K562 (cell line): ENCODE measurements at regions not wholly inside any gene's neighbourhood (a gene's known extent, or its start where the extent isn't known, plus 50 kb on each side); places are given as distances from the start of the nearest gene placed in this dataset.

Experiments used
- ATAC-seq: fragments of 200-7000 bp; cut with Tn5 transposase; 3 replicates; pipeline ENCODE4 v1.9.1; 2020; ENCODE audit warnings: moderate library complexity
- BruUV-seq: library from RNA; stranded (reverse); fragments of 400-500 nt; replicated peaks from 2 replicates; lab custom pipeline; 2021; lab: Mats Ljungman, UMichigan
- CTCF ChIA-PET: fragments of 300-600 bp; formaldehyde crosslinking; extraction: SDS; loops from one replicate; lab custom pipeline; 2021; ENCODE audit warnings: low intra/inter-chr PET ratio; lab: Yijun Ruan, JAX
- POLR2A ChIA-PET: fragments of 300-600, 350-650 bp; sonication (Branson Sonifier 250); formaldehyde crosslinking; extraction: SDS; loops from one replicate; lab custom pipeline; 2021; ENCODE audit warnings: antibody characterized with exemption, inconsistent platforms; lab: Yijun Ruan, JAX
- DNase-seq, 4 experiments: peaks; one replicate each; pipeline versions ENCODE4 v3.0.0 to v3.0.0-alpha.2; 2011 to 2018; ENCODE audit warnings: low spot score in 3 of 4, mixed read lengths in 3 of 4; ENCODE audit errors: extremely low read depth in 1 of 4
- FAIRE-seq: peaks from 2 replicates; lab custom pipeline; 2011; peaks lifted over from hg19 to GRCh38; lab: Jason Lieb, UNC
- H2AFZ ChIP-seq: 2 replicates; pipeline ENCODE4 v1.6.0; 2011; ENCODE audit warnings: low read depth, low read length, control low read depth, inconsistent platforms
- H3K27ac ChIP-seq: fragments of 200-600 bp; 3 replicates; pipeline ENCODE4 v1.8.0; 2011; ENCODE audit warnings: low read depth, mild to moderate bottlenecking, control low read depth, inconsistent platforms, low read length, moderate library complexity, mixed read lengths; ENCODE audit errors: extremely low read depth
- H3K27me3 ChIP-seq, 2 experiments: fragments of 300-600 bp in 1 of 2; 2 replicates in 1 of 2; 3 replicates in 1 of 2; pipeline versions ENCODE4 v1.6.0 to v1.8.0; 2011; ENCODE audit warnings: inconsistent platforms in 2 of 2, low read length in 2 of 2, mild to moderate bottlenecking in 1 of 2, mixed read lengths in 1 of 2, moderate library complexity in 1 of 2; ENCODE audit not compliant: control insufficient read depth in 2 of 2, insufficient read depth in 2 of 2
- H3K36me3 ChIP-seq: fragments of 300-600 bp; 3 replicates; pipeline ENCODE4 v1.8.0; 2011; ENCODE audit warnings: mild to moderate bottlenecking, low read length, inconsistent platforms; ENCODE audit not compliant: control insufficient read depth, insufficient read depth
- H3K4me1 ChIP-seq, 2 experiments: fragments of 200-600 bp in 1 of 2; replicated peaks in 1 of 2; 2 replicates in 1 of 2; 3 replicates in 1 of 2; pipeline versions ENCODE4 v1.5.1 to v1.8.0; 2011; ENCODE audit warnings: inconsistent platforms in 2 of 2, low read length in 2 of 2, mild to moderate bottlenecking in 1 of 2, mixed read lengths in 1 of 2, moderate library complexity in 1 of 2; ENCODE audit not compliant: control insufficient read depth in 2 of 2, insufficient read depth in 2 of 2
- H3K4me2 ChIP-seq: 2 replicates; pipeline ENCODE4 v1.6.1; 2011; ENCODE audit warnings: low read length, control low read depth, inconsistent platforms, mixed read lengths; ENCODE audit not compliant: insufficient read depth
- H3K4me3 ChIP-seq: fragments of 200-600 bp; sonication (generic), shearing (Covaris generic); 2 replicates; pipeline ENCODE4 v1.5.1; 2016; ENCODE audit warnings: control low read depth, inconsistent platforms
- H3K79me2 ChIP-seq: fragments of 200-600 bp; 3 replicates; pipeline ENCODE4 v1.8.0; 2011; ENCODE audit warnings: low read length, inconsistent platforms; ENCODE audit not compliant: control insufficient read depth, insufficient read depth
- H3K9ac ChIP-seq, 2 experiments: 2 replicates each; pipeline versions ENCODE4 v1.6.0 to v1.6.1; 2011; ENCODE audit warnings: low read depth in 2 of 2, low read length in 2 of 2, control low read depth in 1 of 2, inconsistent platforms in 1 of 2, mild to moderate bottlenecking in 1 of 2, mixed read lengths in 1 of 2; ENCODE audit not compliant: insufficient read depth in 1 of 2
- H3K9me1 ChIP-seq: one replicate; pipeline ENCODE4 v1.6.0; 2011; ENCODE audit warnings: inconsistent platforms, mild to moderate bottlenecking, low read length, moderate library complexity; ENCODE audit not compliant: control insufficient read depth, insufficient read depth
- H3K9me3 ChIP-seq: replicated peaks from 2 replicates; pipeline ENCODE4 v1.5.1; 2011; ENCODE audit warnings: low read depth, low read length, inconsistent platforms; ENCODE audit not compliant: control insufficient read depth, insufficient read depth
- H4K20me1 ChIP-seq: replicated peaks from 2 replicates; pipeline ENCODE4 v1.6.1; 2011; ENCODE audit warnings: low read length, inconsistent platforms, mixed read lengths; ENCODE audit not compliant: control insufficient read depth, insufficient read depth
- FOXM1 ChIP-seq, 2 experiments: fragments of 450-650 bp in 1 of 2; sonication (generic) in 1 of 2; formaldehyde crosslinking in 1 of 2; IDR thresholded peaks; 2 replicates each; pipeline versions ENCODE4 v1.6.1 to v1.9.0; 2017 to 2022; ENCODE audit warnings: low read depth in 2 of 2, mild to moderate bottlenecking in 2 of 2, missing genetic modification reagents in 1 of 2, moderate library complexity in 1 of 2
- NRF1 ChIP-seq, 2 experiments: fragments of 450-650 bp; IDR thresholded peaks in 1 of 2; conservative IDR thresholded peaks in 1 of 2; 2 replicates each; pipeline ENCODE4 v1.6.1; 2014; ENCODE audit warnings: mild to moderate bottlenecking in 2 of 2
- POLR2B ChIP-seq: fragments of 450-650 bp; IDR thresholded peaks from 2 replicates; pipeline ENCODE4 v1.6.1; 2018; ENCODE audit warnings: low read depth; ENCODE audit not compliant: partially characterized antibody
- RBFOX2 ChIP-seq: fragments of 200-400 bp; formaldehyde crosslinking; IDR thresholded peaks from 2 replicates; pipeline ENCODE4 v1.6.1; 2017; ENCODE audit warnings: low read depth, mild to moderate bottlenecking, low read length, moderate library complexity
- TRIM24 ChIP-seq, 2 experiments: fragments of 450-650 bp; IDR thresholded peaks; 2 replicates each; pipeline ENCODE4 v1.6.1; 2016
- ZFX ChIP-seq: sonication (generic); formaldehyde crosslinking; IDR thresholded peaks from 2 replicates; pipeline ENCODE4 v1.8.0; 2022; ENCODE audit warnings: mild to moderate bottlenecking, missing genetic modification reagents, moderate library complexity
- ZNF311 ChIP-seq: fragments of 250-450 bp; sonication (Bioruptor Pico); IDR thresholded peaks from 2 replicates; pipeline ENCODE4 v1.4.0; 2020; ENCODE audit warnings: mild to moderate bottlenecking, moderate library complexity
- ZNF695 ChIP-seq: fragments of 450-650 bp; formaldehyde crosslinking; IDR thresholded peaks from 2 replicates; pipeline ENCODE4 v1.4.0; 2020; ENCODE audit warnings: mild to moderate bottlenecking, moderate library complexity
- WGBS: fragments of 100-300 bp; shearing (Covaris generic); methylation state at CpG from one replicate; pipeline ENCODE4 v1.1.6; 2016; ENCODE audit warnings: low coverage, mixed read lengths; ENCODE audit not compliant: insufficient coverage; ENCODE audit errors: missing lambda C conversion rate; 5-methylcytosine and 5-hydroxymethylcytosine counted together
- in situ Hi-C: fragments of 300-500 bp; cut with MboI; formaldehyde crosslinking; loops from 4 replicates; pipeline ENCODE4 v1.15.0; 2018; ENCODE audit warnings: inconsistent platforms, mixed read lengths
- intact Hi-C: fragments of 100-400 bp; cut with micrococcal nuclease; formaldehyde crosslinking; loops from 2 replicates; pipeline ENCODE4 v1.14.2; 2022
- TF ChIP-seq, protein P1 (sequence below): sonication (generic); formaldehyde crosslinking; IDR thresholded peaks from 2 replicates; pipeline ENCODE4 v1.5.0; 2020; ENCODE audit warnings: missing genetic modification reagents
- TF ChIP-seq, protein P2 (sequence below): fragments of 250-450 bp; sonication (Bioruptor Pico); IDR thresholded peaks from 2 replicates; pipeline ENCODE4 v1.4.0; 2020; ENCODE audit warnings: mild to moderate bottlenecking
- TF ChIP-seq, protein P3 (sequence below): fragments of 450-650 bp; IDR thresholded peaks from one replicate; pipeline ENCODE4 v1.6.1; 2018; ENCODE audit warnings: mild to moderate bottlenecking, moderate library complexity; ENCODE audit not compliant: partially characterized antibody
- TF ChIP-seq, protein P4 (sequence below): fragments of 150-350 bp; IDR thresholded peaks from 2 replicates; pipeline ENCODE4 v1.6.1; 2014; ENCODE audit warnings: low read depth, mild to moderate bottlenecking, low read length, borderline replicate concordance

DNA sequence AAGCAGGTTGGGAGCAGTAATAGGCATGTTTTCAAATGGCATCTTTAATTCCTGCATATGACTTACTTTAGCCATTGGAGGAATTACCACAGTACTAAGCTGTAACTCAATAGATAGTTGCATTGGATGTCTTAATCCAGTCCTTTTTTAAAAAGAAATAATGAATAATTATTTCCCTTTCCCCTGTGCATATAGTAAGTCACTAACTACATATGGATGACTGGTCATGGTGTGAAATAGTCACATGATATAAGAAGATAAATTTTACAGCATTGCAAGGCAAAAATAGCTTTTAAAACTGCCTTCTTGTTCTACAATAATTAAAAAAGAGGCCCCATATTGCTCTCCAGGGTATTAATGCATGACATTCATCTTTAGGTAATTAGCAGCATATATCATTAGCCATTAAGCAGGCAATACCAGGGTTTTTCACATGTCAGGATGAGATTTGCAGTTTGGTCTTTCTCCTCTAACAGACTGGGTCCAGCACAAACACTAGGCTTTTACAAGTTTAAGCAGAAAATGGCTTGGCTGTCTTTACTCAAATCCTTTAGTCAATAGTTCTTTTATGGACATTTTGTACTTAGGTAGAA lies 606.4 kb upstream of the RORB start (continued):
- TF ChIP-seq ZFX (no peak), NRF1 (conservative IDR thresholded peaks at IDR 0.05 in 1 of 2, IDR thresholded peaks at IDR 0.05 in 1 of 2) (no peak), POLR2B (no peak), ZNF311 (CRISPR knock-in tag) (no peak), TRIM24 (IDR thresholded peaks at IDR 0.05) (no peak), ZNF695 (CRISPR knock-in tag) (no peak)
- TF ChIP-seq, protein P1, sequence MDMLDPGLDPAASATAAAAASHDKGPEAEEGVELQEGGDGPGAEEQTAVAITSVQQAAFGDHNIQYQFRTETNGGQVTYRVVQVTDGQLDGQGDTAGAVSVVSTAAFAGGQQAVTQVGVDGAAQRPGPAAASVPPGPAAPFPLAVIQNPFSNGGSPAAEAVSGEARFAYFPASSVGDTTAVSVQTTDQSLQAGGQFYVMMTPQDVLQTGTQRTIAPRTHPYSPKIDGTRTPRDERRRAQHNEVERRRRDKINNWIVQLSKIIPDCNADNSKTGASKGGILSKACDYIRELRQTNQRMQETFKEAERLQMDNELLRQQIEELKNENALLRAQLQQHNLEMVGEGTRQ = no peak
- TF ChIP-seq, protein P2, sequence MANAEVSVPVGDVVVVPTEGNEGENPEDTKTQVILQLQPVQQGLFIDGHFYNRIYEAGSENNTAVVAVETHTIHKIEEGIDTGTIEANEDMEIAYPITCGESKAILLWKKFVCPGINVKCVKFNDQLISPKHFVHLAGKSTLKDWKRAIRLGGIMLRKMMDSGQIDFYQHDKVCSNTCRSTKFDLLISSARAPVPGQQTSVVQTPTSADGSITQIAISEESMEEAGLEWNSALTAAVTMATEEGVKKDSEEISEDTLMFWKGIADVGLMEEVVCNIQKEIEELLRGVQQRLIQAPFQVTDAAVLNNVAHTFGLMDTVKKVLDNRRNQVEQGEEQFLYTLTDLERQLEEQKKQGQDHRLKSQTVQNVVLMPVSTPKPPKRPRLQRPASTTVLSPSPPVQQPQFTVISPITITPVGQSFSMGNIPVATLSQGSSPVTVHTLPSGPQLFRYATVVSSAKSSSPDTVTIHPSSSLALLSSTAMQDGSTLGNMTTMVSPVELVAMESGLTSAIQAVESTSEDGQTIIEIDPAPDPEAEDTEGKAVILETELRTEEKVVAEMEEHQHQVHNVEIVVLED (CRISPR knock-in tag) = no peak

DNA sequence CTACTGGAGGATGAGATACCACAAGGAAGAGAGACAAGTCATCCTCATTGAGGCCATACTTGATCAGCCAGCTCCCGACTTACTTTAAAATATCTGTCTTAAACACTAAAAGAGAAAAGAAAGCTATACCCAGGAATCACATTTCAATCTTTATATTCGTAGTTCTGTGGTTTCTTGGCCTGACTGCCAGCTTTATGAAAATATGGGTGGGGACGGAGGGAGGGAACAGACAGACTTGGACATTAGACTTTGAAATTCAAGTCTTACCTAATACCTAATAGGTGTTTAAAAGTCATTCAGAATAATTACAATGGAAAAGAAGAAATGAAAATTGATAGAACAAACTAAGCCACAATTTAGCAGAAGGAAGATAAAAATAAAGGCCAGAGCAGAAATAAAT lies 604.8 kb upstream of the RORB start:
- Histone ChIP-seq H3K9me3 (no peaks in the 10 kb centered on the region), H3K36me3 (no peaks in the 10 kb centered on the region), H3K9me1 (no peaks in the 10 kb centered on the region), H3K9ac (no peak overlapping the region), H3K79me2 (no peaks in the 10 kb centered on the region), H3K4me3 (no peak overlapping the region), H3K27me3 (no peaks in the 10 kb centered on the region), H3K4me1 (no peaks in the 10 kb centered on the region), H3K4me2 (no peak overlapping the region), H4K20me1 (no peaks in the 10 kb centered on the region), H3K27ac (no peak overlapping the region), H2AFZ (no peak overlapping the region)
- intact Hi-C loops (no loop called here), in situ Hi-C loops (no loop called here)
- ATAC-seq (no peak), DNase-seq (no peak), FAIRE-seq (no peak)
- ChIA-PET POLR2A (no interaction called here), CTCF (no interaction called here)
- no TSS peak for BruUV-seq
- 40% methylated on average over 2 of the region's 3 CpGs for WGBS
- TF ChIP-seq, protein P3, sequence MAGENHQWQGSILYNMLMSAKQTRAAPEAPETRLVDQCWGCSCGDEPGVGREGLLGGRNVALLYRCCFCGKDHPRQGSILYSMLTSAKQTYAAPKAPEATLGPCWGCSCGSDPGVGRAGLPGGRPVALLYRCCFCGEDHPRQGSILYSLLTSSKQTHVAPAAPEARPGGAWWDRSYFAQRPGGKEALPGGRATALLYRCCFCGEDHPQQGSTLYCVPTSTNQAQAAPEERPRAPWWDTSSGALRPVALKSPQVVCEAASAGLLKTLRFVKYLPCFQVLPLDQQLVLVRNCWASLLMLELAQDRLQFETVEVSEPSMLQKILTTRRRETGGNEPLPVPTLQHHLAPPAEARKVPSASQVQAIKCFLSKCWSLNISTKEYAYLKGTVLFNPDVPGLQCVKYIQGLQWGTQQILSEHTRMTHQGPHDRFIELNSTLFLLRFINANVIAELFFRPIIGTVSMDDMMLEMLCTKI = no peak
- TF ChIP-seq FOXM1 (IDR thresholded peaks at IDR 0.05; ENCODE audit: low read depth) = no peak
- no peak for TF ChIP-seq FOXM1 (CRISPR knock-in tag; IDR thresholded peaks at IDR 0.05; ENCODE audit: low read depth)
- no peak for TF ChIP-seq RBFOX2
- TF ChIP-seq, protein P4, sequence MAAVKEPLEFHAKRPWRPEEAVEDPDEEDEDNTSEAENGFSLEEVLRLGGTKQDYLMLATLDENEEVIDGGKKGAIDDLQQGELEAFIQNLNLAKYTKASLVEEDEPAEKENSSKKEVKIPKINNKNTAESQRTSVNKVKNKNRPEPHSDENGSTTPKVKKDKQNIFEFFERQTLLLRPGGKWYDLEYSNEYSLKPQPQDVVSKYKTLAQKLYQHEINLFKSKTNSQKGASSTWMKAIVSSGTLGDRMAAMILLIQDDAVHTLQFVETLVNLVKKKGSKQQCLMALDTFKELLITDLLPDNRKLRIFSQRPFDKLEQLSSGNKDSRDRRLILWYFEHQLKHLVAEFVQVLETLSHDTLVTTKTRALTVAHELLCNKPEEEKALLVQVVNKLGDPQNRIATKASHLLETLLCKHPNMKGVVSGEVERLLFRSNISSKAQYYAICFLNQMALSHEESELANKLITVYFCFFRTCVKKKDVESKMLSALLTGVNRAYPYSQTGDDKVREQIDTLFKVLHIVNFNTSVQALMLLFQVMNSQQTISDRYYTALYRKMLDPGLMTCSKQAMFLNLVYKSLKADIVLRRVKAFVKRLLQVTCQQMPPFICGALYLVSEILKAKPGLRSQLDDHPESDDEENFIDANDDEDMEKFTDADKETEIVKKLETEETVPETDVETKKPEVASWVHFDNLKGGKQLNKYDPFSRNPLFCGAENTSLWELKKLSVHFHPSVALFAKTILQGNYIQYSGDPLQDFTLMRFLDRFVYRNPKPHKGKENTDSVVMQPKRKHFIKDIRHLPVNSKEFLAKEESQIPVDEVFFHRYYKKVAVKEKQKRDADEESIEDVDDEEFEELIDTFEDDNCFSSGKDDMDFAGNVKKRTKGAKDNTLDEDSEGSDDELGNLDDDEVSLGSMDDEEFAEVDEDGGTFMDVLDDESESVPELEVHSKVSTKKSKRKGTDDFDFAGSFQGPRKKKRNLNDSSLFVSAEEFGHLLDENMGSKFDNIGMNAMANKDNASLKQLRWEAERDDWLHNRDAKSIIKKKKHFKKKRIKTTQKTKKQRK = no peak
